GM12892 (cell line): ENCODE measurements at regions not wholly inside any gene's neighbourhood (a gene's known extent, or its start where the extent isn't known, plus 50 kb on each side); places are given as distances from the start of the nearest gene placed in this dataset.

Experiments
- POLR2A ChIP-seq: IDR thresholded peaks from 2 replicates; pipeline ENCODE4 v1.6.1; 2011; ENCODE audit warnings: low read depth, low read length, control low read depth
- POLR2AphosphoS5 ChIP-seq: IDR thresholded peaks from 2 replicates; pipeline ENCODE4 v1.6.1; 2011; ENCODE audit warnings: low read depth, low read length, control low read depth

- TF ChIP-seq POLR2A (no peak), POLR2AphosphoS5 (no peak)
Observed at GRCh38 chr2:221708902-221709301, 136.8 kb upstream of the EPHA4 start.
